Stimulated activated CD4-positive, alpha-beta T cell treated with anti-CD3 and anti-CD28 coated beads, Interleukin-4, amount 100 ng/mL, for 24 hours (primary cell): ENCODE measurements at regions not wholly inside any gene's neighbourhood (a gene's known extent, or its start where the extent isn't known, plus 50 kb on each side); places are given as distances from the start of the nearest gene placed in this dataset.
"Not testable (repeated sequence)": the region's sequence is repeated elsewhere in the genome, so short reads cannot be mapped to it uniquely, and the experiment has no call there.

Experiments used
- DNase-seq: peaks from one replicate; pipeline ENCODE4 v3.0.0-alpha.2; 2020

- no peak for DNase-seq
Measured at GRCh38 chr11:96447208-96448110, 57.6 kb downstream of the JRKL start.

- no peak for DNase-seq
Measured at GRCh38 chr11:96448225-96448624, 58.4 kb downstream of the JRKL start.

GRCh38 chr11:96456111-96456510 is 66.3 kb downstream of the JRKL start:
- DNase-seq: no peak

GRCh38 chr11:96459751-96460150 is 69.9 kb downstream of the JRKL start:
- DNase-seq: no peak

GRCh38 chr11:96461871-96462270 is 72.1 kb downstream of the JRKL start:
- DNase-seq: no peak

GRCh38 chr11:96464700-96465307 is 75.0 kb downstream of the JRKL start:
- DNase-seq: peak; percentile 4

GRCh38 chr11:96465512-96465911 is 75.7 kb downstream of the JRKL start:
- DNase-seq: no peak

GRCh38 chr11:96466607-96467006 is 76.8 kb downstream of the JRKL start:
- no peak for DNase-seq

GRCh38 chr11:96469776-96470175 is 80.0 kb downstream of the JRKL start:
- no peak for DNase-seq

- DNase-seq: no peak
Measured at GRCh38 chr11:96470521-96470920, 80.7 kb downstream of the JRKL start.

GRCh38 chr11:96472085-96472484 is 82.3 kb downstream of the JRKL start:
- DNase-seq: no peak

GRCh38 chr11:96474263-96474662 is 84.5 kb downstream of the JRKL start:
- DNase-seq: no peak

- DNase-seq: no peak
Measured at GRCh38 chr11:96481204-96481603, 91.4 kb downstream of the JRKL start.

GRCh38 chr11:96481771-96482170 is 92.0 kb downstream of the JRKL start:
- DNase-seq: no peak

GRCh38 chr11:96482193-96482592 is 92.4 kb downstream of the JRKL start:
- DNase-seq: no peak

- DNase-seq: no peak
Measured at GRCh38 chr11:96483374-96483955, 93.7 kb downstream of the JRKL start.

- no peak for DNase-seq
Measured at GRCh38 chr11:96484361-96484760, 94.5 kb downstream of the JRKL start.

- DNase-seq: no peak
Measured at GRCh38 chr11:96486890-96487611, 97.2 kb downstream of the JRKL start.

- DNase-seq: not testable (repeated sequence)
Measured at GRCh38 chr11:96488911-96489310, 99.1 kb downstream of the JRKL start.

- DNase-seq: no peak
Measured at GRCh38 chr11:96500440-96500839, 110.6 kb downstream of the JRKL start.

- no peak for DNase-seq
Measured at GRCh38 chr11:96506041-96506440, 116.2 kb downstream of the JRKL start.

- DNase-seq: no peak
Measured at GRCh38 chr11:96506953-96507354, 117.1 kb downstream of the JRKL start.

- DNase-seq: no peak
Measured at GRCh38 chr11:96508861-96509260, 119.0 kb downstream of the JRKL start.
